Epithelial cell of esophagus (primary cell): ENCODE measurements at regions not wholly inside any gene's neighbourhood (a gene's known extent, or its start where the extent isn't known, plus 50 kb on each side); places are given as distances from the start of the nearest gene placed in this dataset.
"Not testable (repeated sequence)": the region's sequence is repeated elsewhere in the genome, so short reads cannot be mapped to it uniquely, and the experiment has no call there.

Experiments
- DNase-seq: peaks from one replicate; pipeline ENCODE4 v3.0.0; 2010; ENCODE audit warnings: low read depth
- H3K4me3 ChIP-seq: 2 replicates; pipeline ENCODE4 v1.5.1; 2011; ENCODE audit warnings: mild to moderate bottlenecking, low read length, control low read depth
- TF ChIP-seq, protein P1 (sequence below): IDR thresholded peaks from 2 replicates; pipeline ENCODE4 v1.5.1; 2011; ENCODE audit warnings: low read depth, mild to moderate bottlenecking, low read length, control low read depth, inconsistent platforms; ENCODE audit not compliant: insufficient read depth; ENCODE audit errors: missing control alignments

DNA sequence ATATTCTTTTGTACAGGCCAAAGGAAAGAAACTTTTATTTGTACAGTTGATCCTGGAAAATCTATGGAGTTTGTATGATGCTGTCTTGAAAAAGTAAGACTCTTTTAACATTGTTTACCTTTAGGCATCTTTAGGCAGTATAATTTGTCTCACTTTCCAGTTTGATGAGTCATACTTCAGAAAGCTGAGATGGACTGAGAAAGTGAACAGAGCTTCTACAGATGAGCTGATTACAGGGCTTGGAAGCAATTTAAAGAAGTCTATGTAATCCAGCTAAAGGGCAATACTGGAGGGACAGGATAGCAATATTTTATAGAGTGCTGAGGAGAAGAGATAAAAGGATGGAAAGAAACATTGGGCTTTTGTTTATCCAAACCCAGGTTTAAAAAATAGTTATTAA lies 123.5 kb upstream of the GOLGA6L4 start:
- no peak overlapping the region for H3K4me3 ChIP-seq
- TF ChIP-seq, protein P1, sequence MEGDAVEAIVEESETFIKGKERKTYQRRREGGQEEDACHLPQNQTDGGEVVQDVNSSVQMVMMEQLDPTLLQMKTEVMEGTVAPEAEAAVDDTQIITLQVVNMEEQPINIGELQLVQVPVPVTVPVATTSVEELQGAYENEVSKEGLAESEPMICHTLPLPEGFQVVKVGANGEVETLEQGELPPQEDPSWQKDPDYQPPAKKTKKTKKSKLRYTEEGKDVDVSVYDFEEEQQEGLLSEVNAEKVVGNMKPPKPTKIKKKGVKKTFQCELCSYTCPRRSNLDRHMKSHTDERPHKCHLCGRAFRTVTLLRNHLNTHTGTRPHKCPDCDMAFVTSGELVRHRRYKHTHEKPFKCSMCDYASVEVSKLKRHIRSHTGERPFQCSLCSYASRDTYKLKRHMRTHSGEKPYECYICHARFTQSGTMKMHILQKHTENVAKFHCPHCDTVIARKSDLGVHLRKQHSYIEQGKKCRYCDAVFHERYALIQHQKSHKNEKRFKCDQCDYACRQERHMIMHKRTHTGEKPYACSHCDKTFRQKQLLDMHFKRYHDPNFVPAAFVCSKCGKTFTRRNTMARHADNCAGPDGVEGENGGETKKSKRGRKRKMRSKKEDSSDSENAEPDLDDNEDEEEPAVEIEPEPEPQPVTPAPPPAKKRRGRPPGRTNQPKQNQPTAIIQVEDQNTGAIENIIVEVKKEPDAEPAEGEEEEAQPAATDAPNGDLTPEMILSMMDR: no peak
- peak; percentile 51 for DNase-seq

DNA sequence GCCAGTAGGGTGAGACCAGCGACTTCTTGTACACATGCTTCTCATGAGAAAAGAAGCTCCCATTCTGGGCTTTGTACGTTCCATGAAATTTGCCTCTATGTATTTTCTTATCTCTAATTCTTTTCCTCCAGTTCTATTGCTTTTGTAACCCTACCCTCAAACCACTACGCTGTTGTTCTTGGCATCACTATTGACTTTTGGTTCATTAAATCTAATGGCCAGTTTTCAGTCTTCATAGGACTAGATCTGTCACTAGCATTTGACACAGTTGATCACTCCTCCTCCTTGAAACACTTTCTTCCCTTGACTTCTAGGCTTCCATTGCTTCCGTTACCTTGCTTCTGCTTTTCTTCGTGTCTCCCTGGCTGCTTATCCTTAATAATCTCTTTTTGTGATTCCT lies 121.7 kb upstream of the GOLGA6L4 start:
- no peak for DNase-seq
- TF ChIP-seq, protein P1: no peak
- H3K4me3 ChIP-seq: no peak overlapping the region

DNA sequence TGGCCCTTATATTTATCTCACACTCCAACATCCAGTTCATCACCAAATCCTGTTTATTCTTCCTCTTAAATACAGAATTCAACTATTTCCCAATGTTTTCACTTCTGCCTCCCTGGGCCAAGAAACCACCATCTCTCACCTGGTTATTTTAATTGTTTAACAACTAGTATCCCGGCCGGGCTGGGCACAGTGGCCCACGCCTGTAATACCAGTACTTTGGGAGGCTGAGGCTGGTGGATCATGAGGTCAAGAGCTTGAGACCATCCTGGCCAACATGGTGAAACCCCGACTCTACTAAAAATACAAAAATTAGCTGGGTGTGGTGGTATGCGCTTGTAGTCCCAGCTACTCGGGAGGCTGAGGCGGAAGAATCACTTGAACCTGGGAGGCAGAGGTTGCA lies 120.9 kb upstream of the GOLGA6L4 start:
- H3K4me3 ChIP-seq, DNase-seq: not testable (repeated sequence)

DNA sequence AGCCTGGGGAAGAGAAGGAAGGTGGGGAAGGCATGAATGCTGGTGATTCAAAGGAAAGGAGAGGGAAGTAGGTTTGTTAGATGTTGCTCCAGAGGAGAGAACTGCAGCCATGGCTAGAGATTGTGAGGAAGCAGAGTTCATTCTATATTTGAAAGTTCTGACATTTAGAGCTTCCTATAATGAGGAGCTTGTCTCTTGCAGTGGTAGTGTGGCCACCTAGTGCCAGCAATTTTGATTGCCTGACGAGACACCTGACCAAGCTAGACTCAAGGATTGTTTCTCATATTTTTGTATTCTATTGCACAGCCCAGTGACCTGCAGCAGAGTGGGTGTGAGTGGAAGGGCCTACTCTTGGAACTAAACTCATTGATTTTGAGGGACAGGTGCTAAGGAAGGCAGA lies 116.2 kb upstream of the GOLGA6L4 start:
- DNase-seq, H3K4me3 ChIP-seq: not testable (repeated sequence)
- TF ChIP-seq, protein P1: peak; percentile 20

DNA sequence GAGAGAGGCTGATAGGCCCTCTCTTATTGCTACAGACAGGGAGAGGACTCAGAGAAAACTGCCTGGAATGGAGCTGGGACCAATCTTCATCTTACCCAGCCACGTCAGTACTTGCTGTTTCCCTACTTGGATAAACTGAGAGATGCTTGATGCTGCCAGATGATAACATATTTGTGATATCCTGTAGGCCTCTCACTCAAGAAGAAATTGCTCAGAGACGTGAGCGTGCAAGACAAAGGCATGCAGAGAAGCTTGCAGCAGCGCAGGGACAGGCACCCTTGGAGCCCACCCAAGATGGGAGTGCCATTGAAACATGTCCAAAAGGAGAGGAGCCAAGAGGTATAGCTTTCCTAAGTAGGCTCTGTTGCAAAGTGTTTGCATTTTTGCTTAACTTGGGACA lies 114.7 kb upstream of the GOLGA6L4 start:
- H3K4me3 ChIP-seq, DNase-seq: not testable (repeated sequence)

DNA sequence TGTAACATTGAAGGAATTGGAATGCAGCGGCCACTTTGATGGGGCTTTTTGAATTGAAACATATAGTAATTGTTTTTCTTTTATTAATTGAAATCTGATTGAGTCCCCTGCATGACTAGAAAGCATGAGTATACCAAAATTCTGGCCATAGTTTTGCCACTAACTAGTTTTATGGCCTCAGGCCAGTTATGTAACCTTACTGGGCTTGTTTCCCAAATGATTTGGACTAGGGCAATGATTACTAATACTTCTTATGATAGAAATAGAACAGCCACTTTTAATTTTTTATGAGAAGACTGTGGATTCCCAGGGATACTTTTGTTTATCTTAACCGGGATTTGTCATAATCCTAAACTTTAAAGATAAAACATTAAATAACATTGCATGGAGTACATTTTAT lies 106.9 kb upstream of the GOLGA6L4 start:
- H3K4me3 ChIP-seq: not testable (repeated sequence)
- peak; percentile 52 for DNase-seq

DNA sequence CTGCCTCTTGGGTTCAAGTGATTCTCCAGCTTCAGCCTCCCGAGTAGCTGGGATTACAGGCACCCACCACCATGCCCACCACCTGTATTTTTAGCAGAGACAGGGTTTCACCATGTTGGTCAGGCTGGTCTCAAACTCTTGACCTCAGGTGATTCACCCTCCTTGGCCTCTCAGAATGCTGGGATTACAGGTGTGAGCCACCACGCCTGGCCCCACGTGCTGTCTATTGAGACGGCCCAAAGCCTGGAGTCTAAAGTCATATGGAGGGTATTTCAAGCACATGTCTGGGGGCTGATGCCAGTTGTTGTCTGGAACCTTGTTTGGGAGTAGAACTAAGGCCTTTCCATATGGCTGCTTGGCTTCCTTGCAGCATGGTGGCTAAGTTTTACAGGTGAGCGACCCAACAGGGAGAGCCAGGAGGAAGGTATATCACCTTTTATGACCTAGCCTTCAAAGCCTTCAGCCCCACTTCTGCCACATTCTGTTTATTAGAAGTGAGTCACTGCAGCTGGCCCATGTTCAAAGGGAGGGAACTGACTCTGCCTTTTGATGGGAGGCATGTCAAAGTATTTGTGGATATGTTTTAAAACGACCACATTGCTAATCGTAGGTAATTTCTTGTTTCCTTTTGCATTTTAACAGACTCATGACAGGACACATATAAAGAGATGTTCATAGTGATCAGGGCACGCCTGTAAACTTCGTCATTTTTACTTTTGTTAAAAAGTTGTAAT lies 105.3 kb upstream of the GOLGA6L4 start:
- DNase-seq: not testable (repeated sequence)

DNA sequence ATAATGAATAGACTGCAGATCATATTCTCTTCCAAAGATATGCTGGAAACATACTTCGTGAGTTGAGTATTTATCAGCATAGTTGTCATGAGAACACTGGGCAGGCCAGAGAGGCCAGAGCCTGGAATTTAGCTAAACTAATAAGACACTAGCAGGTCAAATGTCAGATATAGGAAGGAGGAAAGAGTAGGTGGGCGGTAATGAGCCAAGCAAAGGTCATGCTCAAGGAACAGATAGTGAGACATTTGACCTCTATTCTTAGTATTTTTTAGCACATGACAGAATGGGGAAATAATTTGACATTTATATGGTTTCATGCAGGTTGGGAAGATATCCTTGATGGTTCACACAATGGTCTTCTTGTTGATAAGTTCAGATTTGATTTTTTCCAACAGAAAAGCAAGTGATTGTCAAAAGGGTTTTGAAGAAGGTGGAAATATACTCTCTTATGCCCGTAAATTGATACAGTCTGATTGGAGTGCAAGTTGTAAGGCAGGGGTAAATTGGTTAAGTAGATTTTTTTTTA lies 99.6 kb upstream of the GOLGA6L4 start:
- DNase-seq, H3K4me3 ChIP-seq: not testable (repeated sequence)

More for the DNA sequence above, 105.3 kb upstream of the GOLGA6L4 start:
- H3K4me3 ChIP-seq: not testable (repeated sequence)

DNA sequence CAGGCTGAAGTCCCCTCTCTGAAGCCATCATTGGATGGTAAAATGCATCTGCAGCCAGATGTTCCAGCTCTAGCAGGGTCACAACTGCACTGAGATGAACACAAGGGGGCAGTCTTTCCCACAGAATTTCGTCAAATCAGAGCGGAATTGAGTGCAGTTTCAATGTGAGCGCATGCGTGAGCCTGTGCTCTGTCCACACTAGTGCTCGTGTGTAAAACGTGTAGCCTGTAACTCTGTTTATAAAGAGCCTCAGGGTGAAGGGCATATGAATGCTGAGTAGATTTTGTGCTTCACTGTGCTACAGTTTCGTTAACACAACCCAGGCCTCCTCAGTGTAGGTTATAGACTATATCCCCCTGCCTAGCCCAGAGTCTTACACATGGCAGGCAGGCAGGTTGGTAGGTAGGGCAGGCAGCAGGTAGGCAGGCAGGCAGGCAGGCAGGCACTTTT lies 92.7 kb upstream of the GOLGA6L4 start:
- peak; percentile 85 for DNase-seq
- TF ChIP-seq, protein P1: peak; percentile 84
- peak overlapping the region; percentile 20 for H3K4me3 ChIP-seq
